Body of pancreas (tissue), 4 donors: ENCODE measurements at regions not wholly inside any gene's neighbourhood (a gene's known extent, or its start where the extent isn't known, plus 50 kb on each side); places are given as distances from the start of the nearest gene placed in this dataset.

ENCODE experiments used
- ATAC-seq: fragments of 150-250 bp; one replicate; pipeline ENCODE4 v1.9.1; 2016
- DNase-seq, 4 donors: peaks; one replicate each; pipeline ENCODE4 v3.0.0-alpha.2; 2019
- H3K27ac ChIP-seq, 4 donors: fragments of 200-600 bp; sonication (generic); 1 replicate in 3 of 4; 2 replicates in 1 of 4; pipeline versions ENCODE4 v1.5.1 to v1.6.1; 2016 to 2019; ENCODE audit warnings: mild to moderate bottlenecking in 1 of 4, mixed read lengths in 1 of 4, moderate library complexity in 1 of 4
- H3K27me3 ChIP-seq, 2 donors: fragments of 200-600 bp; sonication (generic); one replicate each; pipeline ENCODE4 v1.6.0; 2016; ENCODE audit warnings: mild to moderate bottlenecking in 1 of 2
- H3K36me3 ChIP-seq, 2 donors: fragments of 200-600 bp; sonication (generic); replicated peaks in 1 of 2; 2 replicates each; pipeline ENCODE4 v1.5.1; 2016; ENCODE audit warnings: low read depth in 2 of 2; ENCODE audit not compliant: insufficient read depth in 1 of 2
- H3K4me1 ChIP-seq: fragments of 200-600 bp; sonication (generic); one replicate; pipeline ENCODE4 v1.6.0; 2016
- H3K4me3 ChIP-seq, 2 donors: fragments of 200-600 bp; sonication (generic); 1 replicate in 1 of 2; 2 replicates in 1 of 2; pipeline ENCODE4 v1.5.1; 2016 to 2019
- H3K9me3 ChIP-seq, 3 donors: fragments of 200-600 bp; sonication (generic); 1 replicate in 2 of 3; 2 replicates in 1 of 3; pipeline ENCODE4 v1.5.1; 2016
- POLR2A ChIP-seq, 3 donors: fragments of 450-650 bp; IDR thresholded peaks; one replicate each; pipeline ENCODE4 v1.6.1; 2016; ENCODE audit warnings: antibody characterized with exemption in 3 of 3, mild to moderate bottlenecking in 2 of 3
- WGBS, 2 donors: methylation state at CpG; one replicate each; pipeline ENCODE4 v1.1.5; 2017; 5-methylcytosine and 5-hydroxymethylcytosine counted together
- intact Hi-C: fragments of 100-400 bp; cut with DNase I; formaldehyde crosslinking; loops from one replicate; pipeline ENCODE4 v1.15.1; 2023
- TF ChIP-seq, protein P1 (sequence below), 7 experiments: fragments of 450-650 bp in 4 of 7; fragments of 200-600 bp in 3 of 7; sonication (generic) in 3 of 7; IDR thresholded peaks; one replicate each; pipeline ENCODE4 v1.5.1; 2016 to 2019; ENCODE audit warnings: antibody characterized with exemption in 7 of 7

DNA sequence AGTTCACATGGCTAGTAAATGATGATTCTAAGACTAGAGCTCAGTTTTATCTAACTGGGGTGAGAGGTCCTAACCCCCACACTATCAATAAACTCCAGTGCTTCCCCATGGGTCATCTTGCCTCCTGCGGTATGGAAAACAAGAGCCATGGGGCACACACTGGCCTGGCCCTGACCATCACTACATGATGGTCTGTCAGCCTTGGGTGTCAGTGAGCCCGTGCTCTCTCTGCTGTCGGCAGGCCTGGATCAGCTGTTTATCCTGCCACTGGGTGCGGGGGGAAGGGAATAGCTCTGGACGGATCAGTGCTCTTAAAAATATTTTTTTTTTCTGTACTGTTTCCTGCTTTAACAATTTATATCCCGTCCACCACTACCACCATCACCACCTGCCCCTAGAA is 255.0 kb upstream of the ADGRL2 start:
- Histone ChIP-seq H3K27me3 (no peaks in the 10 kb centered on the region), H3K4me1 (no peaks in the 10 kb centered on the region), H3K9me3 (no peaks in the 10 kb centered on the region), H3K27ac (no peak overlapping the region), H3K36me3 (no peaks in the 10 kb centered on the region), H3K4me3 (no peak overlapping the region)
- DNase-seq (no peak), ATAC-seq (no peak)
- TF ChIP-seq, protein P1, sequence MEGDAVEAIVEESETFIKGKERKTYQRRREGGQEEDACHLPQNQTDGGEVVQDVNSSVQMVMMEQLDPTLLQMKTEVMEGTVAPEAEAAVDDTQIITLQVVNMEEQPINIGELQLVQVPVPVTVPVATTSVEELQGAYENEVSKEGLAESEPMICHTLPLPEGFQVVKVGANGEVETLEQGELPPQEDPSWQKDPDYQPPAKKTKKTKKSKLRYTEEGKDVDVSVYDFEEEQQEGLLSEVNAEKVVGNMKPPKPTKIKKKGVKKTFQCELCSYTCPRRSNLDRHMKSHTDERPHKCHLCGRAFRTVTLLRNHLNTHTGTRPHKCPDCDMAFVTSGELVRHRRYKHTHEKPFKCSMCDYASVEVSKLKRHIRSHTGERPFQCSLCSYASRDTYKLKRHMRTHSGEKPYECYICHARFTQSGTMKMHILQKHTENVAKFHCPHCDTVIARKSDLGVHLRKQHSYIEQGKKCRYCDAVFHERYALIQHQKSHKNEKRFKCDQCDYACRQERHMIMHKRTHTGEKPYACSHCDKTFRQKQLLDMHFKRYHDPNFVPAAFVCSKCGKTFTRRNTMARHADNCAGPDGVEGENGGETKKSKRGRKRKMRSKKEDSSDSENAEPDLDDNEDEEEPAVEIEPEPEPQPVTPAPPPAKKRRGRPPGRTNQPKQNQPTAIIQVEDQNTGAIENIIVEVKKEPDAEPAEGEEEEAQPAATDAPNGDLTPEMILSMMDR (IDR thresholded peaks at IDR 0.05): no peak
- TF ChIP-seq POLR2A (IDR thresholded peaks at IDR 0.05): no peak
- intact Hi-C loops: no loop called here
- WGBS, 2 donors: 81 to 85% methylated on average over 6 of the region's 6 CpGs

DNA sequence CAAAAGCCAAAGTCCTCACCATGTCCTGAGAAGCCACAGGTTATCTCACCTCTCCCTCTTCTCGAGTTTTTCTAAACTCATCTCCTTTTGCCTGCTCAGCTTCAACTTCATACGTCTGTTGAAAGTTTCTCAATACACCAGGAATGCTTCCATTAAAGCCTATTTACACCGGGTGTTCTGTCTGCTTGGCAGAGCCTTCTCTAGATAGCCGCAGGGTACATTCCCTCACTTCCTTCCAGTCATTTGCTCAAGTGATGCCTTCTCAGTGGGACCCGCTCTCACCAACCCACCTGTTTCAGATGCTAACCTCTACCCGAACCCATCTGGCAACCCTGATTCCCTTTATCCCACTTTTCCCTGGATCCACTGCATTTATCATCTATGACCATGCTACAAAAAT is 257.0 kb upstream of the ADGRL2 start:
- Histone ChIP-seq H3K27me3 (no peaks in the 10 kb centered on the region), H3K36me3 (no peaks in the 10 kb centered on the region), H3K9me3 (no peaks in the 10 kb centered on the region), H3K4me1 (no peaks in the 10 kb centered on the region), H3K27ac (no peak overlapping the region), H3K4me3 (no peak overlapping the region)
- no peak for TF ChIP-seq POLR2A (IDR thresholded peaks at IDR 0.05)
- TF ChIP-seq, protein P1 (IDR thresholded peaks at IDR 0.05): no peak
- no peak for DNase-seq
- intact Hi-C loops: no loop called here
- WGBS, 2 donors: 88% methylated on average over 6 of the region's 6 CpGs
- no peak for ATAC-seq

DNA sequence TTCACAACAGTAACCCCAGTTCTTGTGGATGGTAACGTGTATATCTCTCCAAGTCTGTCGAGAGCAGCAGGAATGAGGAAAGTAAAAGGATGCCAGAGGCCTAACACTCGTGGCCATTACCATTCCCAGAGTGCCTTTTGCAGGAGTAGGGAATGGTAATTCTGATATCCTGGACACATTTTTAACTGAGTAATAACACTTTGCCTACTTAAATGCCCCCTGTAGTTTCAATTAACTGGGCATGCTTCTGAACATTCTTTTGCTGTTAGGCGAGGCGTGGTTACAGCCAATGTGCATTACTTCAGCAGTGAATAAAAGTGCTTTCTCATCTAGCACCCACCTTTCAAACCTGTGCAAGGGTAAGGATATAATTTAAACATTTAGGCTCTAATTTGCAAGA is 258.5 kb upstream of the ADGRL2 start:
- Histone ChIP-seq H3K36me3 (no peaks in the 10 kb centered on the region), H3K27ac (no peak overlapping the region), H3K4me1 (no peaks in the 10 kb centered on the region), H3K9me3 (no peaks in the 10 kb centered on the region), H3K4me3 (no peak overlapping the region), H3K27me3 (no peaks in the 10 kb centered on the region)
- intact Hi-C loops: no loop called here
- no peak for TF ChIP-seq POLR2A (IDR thresholded peaks at IDR 0.05)
- TF ChIP-seq, protein P1 (IDR thresholded peaks at IDR 0.05): no peak
- 79% methylated on average over 5 of the region's 5 CpGs for WGBS, 2 donors
- DNase-seq (no peak), ATAC-seq (no peak)

DNA sequence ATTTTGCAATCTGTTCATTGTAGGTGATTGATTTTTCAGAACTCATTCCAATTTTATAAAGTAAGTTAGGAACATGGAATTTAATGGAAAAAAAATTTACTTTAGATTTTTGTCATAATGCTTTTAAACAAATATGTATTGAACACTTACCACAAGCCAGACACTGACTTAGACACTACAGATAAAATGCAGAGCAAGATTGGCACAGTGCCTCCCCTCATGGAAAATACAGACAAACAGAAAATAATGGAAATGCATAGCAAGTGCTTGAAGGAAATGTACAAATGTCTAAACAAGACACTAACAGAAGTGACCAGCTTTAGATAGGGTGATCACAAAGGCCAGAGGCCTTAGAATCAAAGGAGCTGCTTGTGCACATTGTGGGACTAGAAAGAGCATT is 260.5 kb upstream of the ADGRL2 start:
- ATAC-seq: no peak
- no peaks in the 10 kb centered on the region for H3K36me3 ChIP-seq

DNA sequence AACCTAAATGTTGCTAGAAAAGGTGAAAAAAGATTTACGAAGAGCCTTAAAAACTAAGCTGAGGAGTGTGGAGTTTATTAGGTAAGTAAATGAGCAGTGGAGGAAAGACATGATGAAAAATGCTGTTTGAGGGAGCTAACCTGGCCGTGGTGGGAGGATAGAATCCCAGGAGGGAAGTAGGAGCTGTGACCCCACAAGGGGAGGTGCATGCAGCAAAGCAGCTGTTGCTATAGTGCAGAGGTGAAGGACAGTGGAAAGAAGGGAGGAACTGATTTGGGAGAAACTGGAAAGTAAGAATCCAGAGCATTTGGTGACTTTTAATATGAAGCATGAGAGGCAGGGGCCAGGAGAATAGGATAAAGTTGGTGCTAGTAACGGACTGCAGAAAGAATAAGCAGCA is 271.7 kb upstream of the ADGRL2 start:
- no peak for ATAC-seq
- DNase-seq: no peak
- no peaks in the 10 kb centered on the region for H3K36me3 ChIP-seq
- intact Hi-C loops: no loop called here
- TF ChIP-seq, protein P1 (IDR thresholded peaks at IDR 0.05): no peak
- no peak for TF ChIP-seq POLR2A (IDR thresholded peaks at IDR 0.05)
- no peaks in the 10 kb centered on the region for H3K9me3 ChIP-seq
- H3K4me1 ChIP-seq: no peaks in the 10 kb centered on the region
- H3K4me3 ChIP-seq: no peak overlapping the region
- no peak overlapping the region for H3K27ac ChIP-seq
- 62 to 75% methylated on average over 3 of the region's 3 CpGs for WGBS, 2 donors
- H3K27me3 ChIP-seq: no peaks in the 10 kb centered on the region

More for the DNA sequence above, 260.5 kb upstream of the ADGRL2 start:
- DNase-seq: no peak
- Histone ChIP-seq H3K4me3 (no peak overlapping the region), H3K27me3 (no peaks in the 10 kb centered on the region), H3K4me1 (no peaks in the 10 kb centered on the region), H3K9me3 (no peaks in the 10 kb centered on the region), H3K27ac (no peak overlapping the region)
- TF ChIP-seq, protein P1 (IDR thresholded peaks at IDR 0.05): no peak
- TF ChIP-seq POLR2A (IDR thresholded peaks at IDR 0.05): no peak
- intact Hi-C loops: no loop called here
